HG03196 (cell line): ENCODE measurements at regions not wholly inside any gene's neighbourhood (a gene's known extent, or its start where the extent isn't known, plus 50 kb on each side); places are given as distances from the start of the nearest gene placed in this dataset.

ENCODE experiments used
- ATAC-seq: cut with Tn5 transposase; IDR thresholded peaks from one replicate; pipeline ENCODE4 v1.9.1; 2021; ENCODE audit not compliant: unreplicated experiment

DNA sequence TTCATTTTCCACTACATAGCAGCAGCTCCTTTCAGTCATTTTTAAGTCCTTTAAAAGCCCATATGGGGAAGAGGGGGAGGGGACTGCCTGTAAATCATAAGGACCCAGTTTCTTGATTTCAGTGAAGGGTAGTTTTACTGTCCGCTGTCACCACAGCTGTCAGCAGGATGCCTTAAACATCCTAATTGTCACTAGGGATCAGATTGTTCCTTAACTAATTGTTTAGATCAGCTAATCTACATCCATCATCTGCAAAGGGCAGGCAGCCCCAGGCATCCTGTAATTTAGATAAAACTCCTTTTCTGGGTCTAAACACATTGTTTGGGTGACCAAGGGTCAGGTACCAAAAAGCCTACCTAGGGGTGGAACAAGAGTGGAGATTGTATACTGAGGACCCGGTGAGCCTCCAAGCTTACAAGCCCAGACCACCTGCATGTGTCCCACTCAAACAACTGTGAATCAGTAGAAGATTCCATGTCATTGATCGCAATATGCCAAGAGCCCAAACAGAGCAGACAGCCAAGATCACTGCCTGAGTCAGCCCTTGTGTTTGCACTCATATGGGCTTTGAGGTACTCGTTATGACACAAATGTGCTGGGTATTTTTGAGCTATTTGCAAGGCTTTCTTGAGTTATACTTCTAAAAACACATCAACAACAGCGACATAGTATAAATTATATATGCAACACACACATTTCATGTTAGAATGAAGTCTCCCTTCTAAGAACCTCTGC is 198.7 kb upstream of the CEP162 start:
- no peak for ATAC-seq

DNA sequence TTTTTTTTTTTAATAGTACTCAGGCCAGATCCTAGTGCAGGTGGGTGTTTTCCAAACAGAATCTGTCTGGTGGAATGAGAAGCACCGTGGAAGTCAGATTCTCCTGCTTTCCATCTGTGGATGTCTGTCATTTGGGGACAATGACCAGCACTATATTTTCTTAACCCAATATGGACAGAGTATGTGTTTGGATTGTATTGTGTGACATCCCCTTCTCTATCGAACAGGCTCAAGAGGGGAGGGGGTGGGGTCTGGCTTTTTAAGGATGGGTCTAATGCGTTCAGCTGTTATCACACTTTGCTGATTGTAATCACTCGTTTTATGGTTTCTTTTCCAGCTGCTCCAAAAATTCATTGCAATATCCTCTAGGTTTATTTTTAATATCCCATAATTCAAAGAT is 197.5 kb upstream of the CEP162 start:
- ATAC-seq = no peak

DNA sequence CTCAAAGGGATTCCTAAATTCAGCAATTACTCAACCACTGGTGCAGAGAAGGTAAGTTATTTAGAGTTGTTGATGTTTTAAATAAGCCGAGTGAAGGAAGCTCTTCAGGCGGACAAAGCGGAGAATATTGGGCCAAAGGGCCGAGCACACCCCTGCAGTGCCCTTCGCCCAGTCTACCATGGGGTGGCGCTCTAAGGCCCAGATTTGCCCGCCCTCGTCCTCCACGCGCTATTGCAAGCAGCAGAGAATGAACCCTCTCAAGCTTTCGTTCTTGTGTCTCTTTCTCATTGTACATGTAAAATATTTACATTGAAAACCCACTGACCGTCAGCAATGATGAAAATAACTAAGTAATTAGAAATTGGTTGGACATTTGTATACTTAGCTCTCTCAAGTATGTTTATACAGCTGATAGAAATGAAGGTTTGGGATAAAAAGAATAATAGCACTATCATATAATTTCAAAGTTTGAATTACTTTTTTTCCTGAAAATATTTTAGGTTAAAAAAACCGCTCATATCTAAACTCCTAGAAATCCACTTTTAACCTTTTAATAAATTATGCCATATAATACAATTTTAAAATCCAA is 195.0 kb upstream of the CEP162 start:
- ATAC-seq = peak; percentile 85

DNA sequence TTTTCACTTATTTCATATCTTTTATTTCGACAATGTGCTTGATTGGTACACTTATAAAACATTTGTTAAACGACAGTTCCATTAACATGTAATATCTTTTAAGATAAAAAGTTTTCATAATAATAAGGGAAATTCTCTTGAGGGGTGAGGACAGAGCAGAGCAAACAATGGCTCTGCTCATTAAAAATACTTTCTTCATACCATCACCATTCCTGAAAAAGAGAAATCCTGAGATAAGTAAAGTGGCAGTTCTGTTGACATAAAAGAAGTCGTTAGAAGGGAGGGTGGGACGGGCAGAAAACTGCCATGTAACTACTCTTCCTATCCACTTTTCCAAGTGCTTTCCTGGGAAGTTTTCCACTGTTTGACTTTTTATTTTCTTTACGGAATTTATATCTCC is 193.6 kb upstream of the CEP162 start:
- ATAC-seq = no peak

DNA sequence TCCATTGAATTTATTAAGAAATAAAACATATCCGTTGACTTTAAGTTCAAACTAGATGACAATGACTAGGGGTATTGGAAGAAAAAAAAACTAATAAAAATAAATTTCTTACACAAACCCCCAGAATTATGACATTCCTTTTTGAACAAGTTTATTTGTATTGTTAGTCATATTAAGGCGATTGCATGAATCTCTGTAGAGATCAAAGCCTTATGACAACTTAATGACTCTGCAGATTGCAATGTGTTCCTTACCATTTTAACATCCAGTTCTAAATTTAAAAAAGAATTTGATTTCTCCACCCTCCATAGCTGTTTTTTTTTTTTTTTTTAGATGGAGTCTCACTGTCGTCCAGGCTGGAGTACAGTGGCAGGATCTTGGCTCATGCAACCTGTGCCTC is 189.8 kb upstream of the CEP162 start:
- ATAC-seq = no peak

DNA sequence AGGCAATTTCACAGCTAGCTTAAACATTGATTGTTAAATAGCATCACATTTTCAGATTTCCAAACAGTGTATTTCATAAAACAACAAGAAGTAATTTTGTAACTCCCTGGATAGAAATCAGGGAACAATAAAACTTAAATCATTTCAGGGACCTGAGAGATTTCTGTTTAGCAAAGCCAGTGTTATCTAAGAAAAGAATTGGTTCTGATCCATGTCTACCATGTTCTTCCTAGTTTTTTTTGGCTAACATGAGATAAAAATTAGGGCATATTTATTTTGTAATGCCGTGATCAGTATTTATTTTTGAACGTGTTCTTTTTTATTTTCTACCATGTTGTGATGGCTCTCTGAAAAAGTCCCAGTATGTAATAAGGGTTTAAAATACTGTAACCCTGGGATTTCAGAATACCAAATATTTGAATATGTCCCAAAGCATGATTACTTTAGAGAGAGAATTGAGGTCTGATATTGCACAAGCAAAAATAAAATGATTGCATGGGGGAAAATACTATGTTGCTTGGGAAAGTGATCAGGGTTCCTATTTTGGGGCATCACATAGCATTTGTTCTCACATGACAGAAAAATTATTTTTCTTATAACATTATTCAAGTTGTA is 188.7 kb upstream of the CEP162 start:
- ATAC-seq = no peak

DNA sequence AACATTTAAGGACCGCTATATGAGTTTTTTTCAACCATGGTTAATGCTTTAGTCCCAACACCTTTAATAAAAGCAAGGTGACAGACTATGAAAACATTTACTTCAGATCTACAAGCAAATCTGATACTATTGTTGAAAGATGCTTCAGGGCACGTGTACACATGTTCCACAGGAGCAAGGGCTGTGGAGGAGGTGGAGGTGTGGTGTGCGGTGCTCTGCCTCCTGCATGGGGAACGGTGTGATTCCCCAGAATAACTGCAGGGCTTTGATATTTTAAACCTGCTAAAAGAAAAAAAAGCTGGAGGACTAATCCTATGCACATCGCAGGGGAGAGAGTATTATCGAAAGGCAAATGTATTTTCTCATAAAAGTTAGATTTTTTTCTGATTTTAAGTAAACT is 188.1 kb upstream of the CEP162 start:
- ATAC-seq = no peak

DNA sequence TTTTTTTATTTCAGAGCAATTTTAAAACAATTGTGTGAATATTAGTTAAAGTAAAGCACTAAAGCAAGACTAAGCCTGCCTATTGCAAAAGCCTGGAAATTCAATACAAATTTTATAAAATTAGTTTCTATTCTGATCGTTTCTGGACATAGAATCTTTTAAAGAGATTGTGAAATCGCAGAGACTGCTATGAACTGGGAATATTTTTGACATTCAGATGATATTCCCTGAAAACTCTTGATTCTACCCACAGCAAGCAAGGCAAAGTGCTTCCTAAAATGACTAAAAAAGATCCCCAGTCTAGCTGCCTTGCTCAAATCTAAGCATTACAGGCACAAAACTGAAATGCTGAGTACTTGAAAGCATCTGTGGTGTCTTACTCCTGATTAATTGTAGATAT is 187.6 kb upstream of the CEP162 start:
- ATAC-seq = no peak

DNA sequence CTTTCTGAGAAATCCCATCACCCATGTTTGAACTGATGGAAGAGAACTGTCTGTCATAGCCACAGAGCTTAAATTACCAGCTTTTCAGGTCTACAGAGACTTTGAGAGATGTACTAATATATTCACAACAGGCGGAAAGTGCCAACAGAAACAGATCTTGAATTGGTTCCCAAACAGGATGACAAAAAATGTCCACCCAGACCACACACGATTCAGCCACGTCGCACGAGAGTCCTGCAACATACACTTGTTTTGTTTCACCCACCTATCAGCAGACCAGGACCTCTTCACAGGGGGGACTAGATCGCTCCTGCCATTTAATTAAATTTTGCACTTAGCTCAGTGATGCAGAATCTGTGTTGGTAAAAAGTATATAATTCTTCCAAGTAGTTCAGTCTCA is 187.1 kb upstream of the CEP162 start:
- ATAC-seq = no peak

DNA sequence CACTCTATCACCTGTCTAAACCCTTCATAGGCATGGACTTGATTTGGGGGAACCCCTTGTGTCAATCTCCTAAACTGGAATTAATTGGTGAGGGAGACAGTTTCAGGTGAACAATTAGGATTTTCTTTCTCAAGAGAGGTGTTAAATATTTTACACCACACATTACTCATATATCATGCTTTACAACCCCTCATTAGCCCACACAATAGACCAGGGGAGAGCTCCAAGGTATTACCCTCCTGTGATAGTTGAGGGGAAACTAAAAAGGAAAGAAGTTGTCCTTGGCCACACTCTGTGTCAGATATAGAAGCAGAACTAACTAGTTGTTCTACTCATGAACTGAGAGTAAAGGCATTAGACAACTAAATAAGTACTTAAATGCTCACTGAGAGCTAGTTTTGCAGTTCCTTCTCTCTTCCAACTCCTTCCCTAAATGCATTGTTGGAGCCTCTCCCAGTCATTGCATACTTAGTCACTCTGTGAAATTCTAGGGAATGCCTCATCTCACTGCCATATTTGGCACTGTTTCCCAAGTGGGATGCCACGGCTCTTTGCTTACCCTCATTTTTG is 183.7 kb upstream of the CEP162 start:
- no peak for ATAC-seq

DNA sequence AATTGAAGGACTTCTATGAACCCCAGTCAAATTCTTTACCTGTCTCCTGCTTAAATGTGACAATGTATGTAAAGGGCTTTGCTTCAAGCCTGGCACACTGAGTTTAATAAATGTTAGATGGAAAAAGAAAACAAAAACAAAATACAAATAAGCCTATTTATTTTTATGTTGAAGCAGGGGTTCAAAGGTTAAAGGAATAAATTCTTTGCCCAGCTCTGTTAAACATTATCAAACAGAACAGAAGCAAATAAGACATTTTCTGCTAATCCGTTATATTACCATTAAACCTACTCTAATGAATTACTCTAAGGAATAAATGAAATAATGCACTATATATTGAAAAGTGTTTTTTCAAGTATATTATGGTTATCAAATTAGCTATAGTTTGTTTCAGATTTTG is 182.5 kb upstream of the CEP162 start:
- no peak for ATAC-seq

DNA sequence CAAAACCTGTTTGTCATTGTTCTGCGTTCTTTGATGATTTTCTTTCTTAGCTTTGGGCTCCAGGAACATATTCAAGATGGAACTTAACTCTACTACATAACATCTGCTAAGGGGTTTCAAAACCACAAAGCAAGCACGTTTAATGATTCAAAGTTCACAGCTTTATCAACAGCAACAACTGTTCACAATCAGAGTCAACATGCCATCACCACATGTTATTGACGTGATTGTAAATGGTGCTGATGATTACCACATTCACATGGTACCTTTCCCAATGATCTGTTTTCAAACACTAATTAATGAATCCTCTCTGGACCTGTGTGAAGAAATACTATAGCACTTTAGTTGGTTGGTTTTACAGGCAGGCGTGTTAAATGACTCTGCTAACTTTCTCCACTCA is 180.6 kb upstream of the CEP162 start:
- ATAC-seq = no peak

DNA sequence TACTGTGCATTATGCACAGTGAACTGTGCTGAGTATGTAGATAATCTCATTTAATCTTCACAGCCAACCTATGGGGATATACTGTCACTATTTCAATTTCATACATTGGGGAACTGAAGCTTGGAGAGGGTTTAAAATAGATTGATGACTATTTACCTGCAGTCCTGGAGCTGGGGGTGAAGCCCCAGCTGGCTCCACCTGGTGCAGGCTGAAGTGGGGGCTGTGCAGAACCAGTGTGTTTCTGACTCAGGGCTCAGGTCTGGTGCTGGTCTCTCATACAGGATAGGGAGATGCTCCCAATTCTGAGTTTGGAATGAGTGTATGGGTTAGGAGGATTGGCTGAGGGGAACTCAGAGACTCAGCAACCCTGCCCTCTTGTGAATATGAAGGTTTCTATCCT is 176.1 kb upstream of the CEP162 start:
- no peak for ATAC-seq

DNA sequence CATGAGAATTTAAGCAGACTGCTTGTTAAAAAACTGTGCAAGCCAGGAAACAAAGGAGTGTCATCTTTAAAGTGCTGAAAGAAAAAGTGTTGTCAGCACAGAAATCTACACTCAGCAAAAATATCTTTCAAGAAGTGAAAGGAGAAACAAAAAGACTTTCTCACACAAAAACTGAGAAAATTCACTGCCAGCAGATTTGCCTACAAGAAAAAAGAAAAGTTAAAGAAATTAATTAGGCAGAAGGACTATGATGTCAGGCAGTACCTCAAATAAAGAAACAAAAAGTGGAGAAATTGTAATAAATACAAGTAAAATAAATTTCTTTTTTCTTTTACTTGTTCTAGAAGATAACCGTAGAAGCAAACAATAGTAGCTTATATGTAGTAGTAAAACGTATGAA is 171.6 kb upstream of the CEP162 start:
- ATAC-seq = no peak

DNA sequence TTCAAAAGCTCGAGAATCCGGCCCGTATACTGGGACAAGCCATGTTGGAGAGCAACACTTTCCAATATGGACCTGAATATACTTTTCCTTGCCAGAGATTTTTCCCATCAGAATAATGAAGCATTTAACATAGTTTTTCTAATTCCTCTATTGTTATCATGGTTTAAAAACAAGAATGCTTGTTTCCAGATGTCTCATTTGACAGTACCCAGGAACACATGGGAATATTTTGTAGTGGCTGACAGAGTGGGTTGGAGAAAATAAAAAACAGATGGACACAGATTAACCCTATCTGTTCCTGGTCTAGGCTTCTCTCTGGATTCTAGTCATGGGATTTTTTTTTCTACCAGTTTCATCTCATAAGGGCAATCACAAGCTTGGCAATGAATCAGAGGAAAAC is 164.8 kb upstream of the CEP162 start:
- no peak for ATAC-seq

DNA sequence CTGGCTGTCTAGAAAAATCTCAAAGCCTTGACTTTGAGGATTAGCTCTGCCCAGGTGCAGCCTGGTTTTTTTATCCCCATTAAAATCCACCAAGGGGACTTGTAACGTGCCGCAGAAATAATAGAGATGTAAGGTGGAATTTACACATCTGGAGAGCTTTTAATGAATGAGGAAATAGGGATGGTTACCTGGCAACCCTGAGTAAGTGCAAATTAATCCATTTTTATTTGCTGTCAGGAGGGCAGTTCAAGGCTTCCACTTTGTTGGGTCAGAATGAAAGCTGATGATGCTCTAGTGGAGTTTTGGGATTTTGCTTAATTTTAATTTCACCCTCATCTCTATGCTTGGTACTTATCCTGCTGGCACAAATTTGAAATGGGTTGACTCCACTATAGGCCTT is 163.4 kb upstream of the CEP162 start:
- ATAC-seq = no peak

DNA sequence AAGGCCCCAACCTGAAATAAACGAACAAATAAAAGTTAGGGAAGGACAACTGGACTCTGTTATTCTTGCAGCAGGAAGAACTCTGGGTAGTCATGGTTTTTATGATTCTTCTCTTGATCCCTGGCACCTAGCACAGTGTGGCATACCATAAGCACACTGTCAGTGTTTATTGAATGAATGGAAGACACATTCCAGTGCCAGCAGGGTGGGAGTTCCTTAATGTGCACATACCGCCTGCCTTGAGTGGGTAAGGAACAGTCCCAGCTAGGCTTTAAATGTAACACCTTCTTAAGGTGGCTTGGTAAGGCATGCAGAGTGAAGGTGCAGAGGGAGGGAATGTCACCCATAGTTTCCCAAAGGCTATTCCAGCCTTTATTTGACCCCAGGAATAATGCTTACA is 162.9 kb upstream of the CEP162 start:
- ATAC-seq = no peak

DNA sequence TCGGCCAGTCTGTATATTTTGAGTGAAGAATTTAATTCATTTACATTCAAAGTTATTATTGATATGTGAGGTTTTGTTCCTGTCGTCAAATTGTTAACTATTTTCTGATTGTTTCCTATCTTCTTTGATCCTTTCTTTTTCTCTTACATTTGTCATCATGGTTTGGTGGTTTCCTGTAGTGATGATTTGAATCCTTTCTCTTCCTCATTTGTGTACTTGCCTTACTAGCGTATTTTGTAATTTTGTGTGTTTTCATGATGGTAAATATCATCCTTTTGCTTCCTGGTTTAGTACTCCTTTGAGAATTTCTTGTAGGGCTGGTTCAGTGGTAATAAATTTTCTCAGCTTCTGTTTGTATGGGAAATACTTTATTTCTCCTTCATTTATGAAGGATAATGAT is 151.7 kb upstream of the CEP162 start:
- ATAC-seq = no peak

DNA sequence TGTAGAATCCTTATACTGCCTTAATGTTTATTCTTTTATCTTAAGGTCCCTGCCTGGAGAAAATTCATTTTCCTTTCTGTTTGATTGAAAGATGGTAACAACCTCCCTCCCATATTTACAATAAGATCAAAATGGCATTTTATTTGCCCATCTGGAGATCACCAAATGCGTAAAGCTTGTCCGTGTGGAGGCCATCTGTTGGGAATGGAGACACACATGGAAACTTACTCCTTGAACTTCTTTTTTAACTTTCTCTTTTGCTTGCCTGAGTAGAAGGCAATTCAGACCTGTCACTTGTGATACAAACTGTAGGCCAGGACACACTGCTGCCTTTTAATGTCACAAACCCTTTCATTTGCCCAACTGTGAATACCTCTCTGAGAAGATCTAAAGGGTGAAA is 144.8 kb upstream of the CEP162 start:
- ATAC-seq = no peak

DNA sequence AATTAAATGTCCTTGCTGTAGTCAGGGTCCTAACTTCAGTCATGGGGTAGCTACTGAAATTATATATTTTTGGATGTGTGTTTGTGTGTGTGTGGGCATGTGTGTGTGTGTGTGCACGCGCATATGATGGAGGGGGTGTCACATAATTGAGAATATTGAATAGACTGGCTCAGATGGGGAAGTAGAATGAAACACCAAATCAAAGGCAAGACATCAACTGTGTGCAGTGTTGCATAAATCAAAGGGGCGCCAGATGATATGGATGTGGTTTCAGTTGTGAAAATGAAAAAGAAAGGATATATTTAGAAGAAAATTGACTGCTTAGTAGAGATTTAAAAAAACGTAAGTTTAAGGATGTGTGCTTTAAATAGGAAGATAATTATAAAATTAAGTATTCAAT is 144.2 kb upstream of the CEP162 start:
- no peak for ATAC-seq

DNA sequence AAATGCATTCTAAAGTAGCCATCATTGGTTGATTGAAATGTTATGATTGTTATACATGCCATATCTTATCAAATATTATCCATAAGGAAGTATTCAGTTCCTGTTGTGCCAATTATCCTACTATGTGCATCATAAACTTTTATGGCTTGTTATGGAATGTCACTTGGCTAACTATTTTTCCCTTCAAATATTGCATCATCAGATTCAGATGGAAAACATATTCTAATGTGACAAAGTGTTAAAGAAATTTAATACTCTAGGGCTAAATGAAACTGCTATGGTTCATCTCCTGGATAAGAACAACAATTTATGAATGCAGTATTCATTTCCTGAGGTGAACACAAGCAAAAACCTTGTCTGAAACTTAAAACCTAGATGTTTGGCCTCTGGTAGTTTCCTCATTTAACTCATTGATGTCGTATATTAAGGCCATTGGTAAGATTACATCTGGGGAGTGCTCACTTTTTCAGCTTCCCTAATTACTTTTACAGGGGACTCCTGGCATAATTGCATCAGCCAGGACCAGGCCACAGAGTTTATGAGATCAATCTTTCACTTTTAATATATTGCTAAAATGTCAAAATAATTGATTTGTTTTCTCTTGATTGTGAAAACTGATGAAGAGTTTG is 134.9 kb upstream of the CEP162 start:
- no peak for ATAC-seq
